DMS53 treated with DMSO at 0.1 percent for 48 hours (cell line): ENCODE measurements at regions not wholly inside any gene's neighbourhood (a gene's known extent, or its start where the extent isn't known, plus 50 kb on each side); places are given as distances from the start of the nearest gene placed in this dataset.
"Not testable (repeated sequence)": the region's sequence is repeated elsewhere in the genome, so short reads cannot be mapped to it uniquely, and the experiment has no call there.

Source experiments
- DNase-seq: peaks from one replicate; lab custom pipeline; 2025; ENCODE audit not compliant: unreplicated experiment; lab: John Stamatoyannopoulos, UW

DNA sequence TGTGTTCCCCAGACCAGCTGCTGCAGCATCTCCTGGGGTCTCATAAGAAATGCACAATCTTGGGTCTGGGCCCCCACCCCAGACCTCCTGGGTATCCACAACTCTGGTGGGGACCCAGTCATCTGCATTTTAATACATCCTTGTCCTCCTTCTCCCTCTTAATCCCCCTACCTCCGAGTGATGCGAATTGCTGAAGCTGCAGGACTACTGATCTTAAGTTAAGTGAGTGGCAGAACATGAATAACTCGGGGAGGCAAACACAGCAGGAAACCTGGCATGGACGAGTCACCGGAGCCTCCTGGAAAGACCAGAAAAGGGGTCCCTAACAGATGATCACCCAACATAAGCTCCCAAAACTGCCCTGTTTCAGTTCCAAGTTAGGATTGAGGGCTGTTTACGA, 283.2 kb upstream of the MGAT5 start:
- no peak for DNase-seq

DNA sequence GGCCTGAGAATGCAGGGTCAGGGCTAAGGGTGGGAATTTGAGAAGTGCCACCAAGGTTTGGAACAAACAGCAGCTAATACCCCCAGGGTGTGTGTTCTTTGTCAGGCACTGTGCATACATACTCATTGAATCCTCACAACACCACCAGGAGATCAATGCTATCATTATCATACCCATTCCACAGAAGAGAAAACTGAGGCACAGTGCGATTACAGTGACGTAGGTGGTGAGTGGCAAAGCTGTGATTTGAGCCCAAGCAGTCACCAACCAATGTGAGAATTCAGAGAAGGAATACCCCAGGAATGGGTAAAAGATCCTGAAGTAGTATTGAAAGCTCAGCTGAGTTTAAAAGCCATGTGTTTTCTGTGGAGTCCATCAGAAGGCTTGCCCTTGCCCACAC, 281.6 kb upstream of the MGAT5 start:
- no peak for DNase-seq

DNA sequence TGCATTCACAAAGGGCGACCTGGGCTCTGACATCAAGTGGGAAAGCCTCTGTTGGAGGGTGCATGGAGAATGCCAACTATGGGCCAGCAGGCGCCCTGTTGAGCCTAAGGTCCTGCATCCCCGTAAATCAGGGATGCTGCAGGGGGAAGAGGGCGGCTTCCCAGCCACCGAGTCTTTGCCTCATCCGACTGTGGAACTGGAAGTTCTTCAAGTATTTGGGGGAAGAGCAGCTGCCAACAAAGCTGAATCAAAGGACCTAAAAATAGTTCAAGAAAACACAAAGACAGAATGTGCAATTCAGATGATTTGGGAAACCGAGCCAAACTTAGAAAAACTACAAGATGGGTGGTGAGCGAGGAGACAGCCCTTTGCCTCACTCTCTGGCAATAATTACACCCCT, 281.1 kb upstream of the MGAT5 start:
- no peak for DNase-seq

DNA sequence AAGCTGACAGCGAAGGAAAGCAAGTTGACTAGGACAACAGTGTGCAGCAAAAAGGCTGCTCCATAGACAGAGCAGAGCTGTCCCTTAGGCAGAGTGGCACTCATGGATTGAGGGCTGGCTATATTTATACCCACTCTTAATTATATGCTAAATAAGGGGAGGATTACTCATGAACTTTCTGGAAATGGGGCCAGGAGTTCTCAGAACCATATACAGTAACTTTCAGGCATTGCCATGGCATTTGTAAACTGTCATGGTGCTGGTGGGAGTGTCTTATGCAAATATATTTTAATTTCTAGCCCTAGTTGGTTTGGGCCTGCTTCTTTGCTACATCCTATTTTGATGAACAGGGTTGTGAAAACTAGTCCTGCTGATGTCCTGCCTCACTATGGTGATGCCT, 279.5 kb upstream of the MGAT5 start:
- DNase-seq, result no peak

DNA sequence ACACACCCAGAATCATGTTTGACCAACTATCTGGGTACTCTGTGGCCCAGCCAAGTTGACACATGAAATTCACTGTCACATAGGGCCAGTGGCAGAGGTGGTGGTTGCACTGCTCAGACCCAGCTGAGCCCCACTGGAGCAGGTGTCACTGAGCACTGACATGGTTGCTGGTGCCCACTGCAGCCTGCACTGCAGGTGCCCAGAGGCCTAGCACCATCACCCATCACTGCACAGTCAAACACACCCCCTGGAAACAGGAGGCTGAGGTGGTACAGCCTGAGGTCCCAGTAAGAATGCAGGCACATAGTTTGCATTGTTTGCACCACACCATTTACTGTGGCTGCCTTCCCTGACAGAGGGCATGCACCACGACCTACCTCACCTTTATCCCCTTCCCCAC, 278.7 kb upstream of the MGAT5 start:
- no peak for DNase-seq

DNA sequence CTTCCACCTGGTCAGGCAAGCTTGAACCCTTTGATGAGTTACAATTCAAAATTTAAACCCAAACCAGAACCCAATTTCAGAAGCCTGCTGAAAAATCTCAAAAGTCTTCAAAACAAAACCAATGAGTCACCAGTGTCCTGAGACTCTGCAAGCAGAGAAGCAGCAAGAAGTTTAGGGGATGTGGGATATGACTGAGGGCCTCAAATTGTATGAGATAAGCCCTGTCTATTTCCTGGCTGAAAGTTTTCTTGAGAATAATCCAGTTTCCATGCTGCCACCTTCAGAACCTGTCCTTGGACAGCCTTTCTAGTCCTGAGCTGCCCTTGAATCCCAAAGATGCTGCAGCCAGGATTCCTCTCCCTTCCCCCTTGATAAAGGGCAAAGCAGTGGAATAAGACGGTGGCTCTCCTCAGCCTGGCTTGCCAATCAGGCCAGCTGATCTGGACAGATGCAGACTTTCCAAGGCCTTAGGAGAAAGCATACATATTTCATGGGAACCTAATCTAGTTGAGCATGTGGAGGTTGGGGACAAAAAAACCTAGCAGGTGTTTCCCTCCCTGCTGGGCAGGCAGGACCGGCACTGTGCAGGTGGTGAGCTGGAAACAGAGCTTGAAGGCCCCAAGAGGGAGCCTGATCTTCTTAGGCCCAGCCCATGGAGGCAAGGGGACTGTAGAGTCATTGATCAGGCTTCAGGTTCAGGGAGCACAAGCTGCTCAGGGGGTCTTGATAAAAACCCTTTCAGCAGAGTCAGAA, 278.0 kb upstream of the MGAT5 start:
- no peak for DNase-seq

DNA sequence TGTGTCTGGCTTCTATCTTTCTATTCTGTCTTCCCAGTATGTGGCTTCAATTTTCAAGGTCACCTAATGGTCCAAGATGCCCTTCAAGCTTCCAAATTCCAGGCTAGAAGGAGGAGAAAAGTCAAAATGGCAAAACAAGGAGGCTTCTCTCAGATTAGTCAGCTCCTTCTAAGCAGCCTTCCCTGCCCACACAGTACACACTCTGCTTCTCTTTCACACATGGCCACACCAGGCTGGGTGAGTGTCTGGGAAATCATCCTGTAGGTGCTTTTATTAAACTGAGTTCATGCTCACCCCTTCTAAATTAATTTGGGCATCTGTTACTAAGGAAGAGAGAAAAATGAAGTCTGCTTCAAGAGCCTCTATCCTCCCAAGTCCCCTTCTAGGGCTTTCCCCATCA, 277.2 kb upstream of the MGAT5 start:
- no peak for DNase-seq

DNA sequence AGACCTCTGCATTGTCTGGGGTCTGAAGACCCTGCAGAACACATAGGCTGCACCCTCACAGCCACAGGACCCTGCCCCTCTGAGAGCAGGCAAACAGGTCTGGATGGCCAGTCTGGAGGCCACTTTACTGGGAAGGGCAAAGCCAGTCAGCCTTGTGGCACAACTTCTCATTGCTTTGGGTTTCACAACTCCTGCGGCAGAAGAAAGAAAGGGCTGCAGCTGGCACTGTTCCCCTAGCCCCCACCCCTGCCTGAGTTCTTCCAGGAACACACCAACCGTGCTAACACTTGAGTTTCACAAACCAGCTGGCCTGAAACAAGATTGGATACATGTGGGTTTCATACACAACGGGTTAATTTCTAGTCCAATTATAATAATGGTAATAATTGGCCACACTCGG, 276.5 kb upstream of the MGAT5 start:
- DNase-seq, result no peak

DNA sequence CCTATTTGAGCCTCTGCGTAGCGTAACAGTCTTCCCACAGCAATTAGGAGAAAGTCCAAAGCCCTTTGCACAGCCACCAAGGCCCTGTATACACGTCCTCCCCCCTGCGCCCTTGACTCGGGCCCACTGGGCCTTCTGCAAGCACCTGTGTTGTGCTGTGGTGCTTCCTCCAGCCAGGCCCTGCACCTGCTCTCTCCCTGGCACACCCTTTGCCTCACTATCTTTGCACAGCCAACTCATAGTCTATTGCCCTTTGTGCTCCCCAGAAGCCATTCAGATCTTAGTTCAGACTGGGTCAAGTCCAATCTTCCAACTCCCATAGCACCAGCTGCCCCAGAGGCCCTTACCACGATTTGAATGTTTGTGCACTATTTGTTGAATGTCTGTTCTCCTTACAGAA, 271.6 kb upstream of the MGAT5 start:
- DNase-seq, result no peak

DNA sequence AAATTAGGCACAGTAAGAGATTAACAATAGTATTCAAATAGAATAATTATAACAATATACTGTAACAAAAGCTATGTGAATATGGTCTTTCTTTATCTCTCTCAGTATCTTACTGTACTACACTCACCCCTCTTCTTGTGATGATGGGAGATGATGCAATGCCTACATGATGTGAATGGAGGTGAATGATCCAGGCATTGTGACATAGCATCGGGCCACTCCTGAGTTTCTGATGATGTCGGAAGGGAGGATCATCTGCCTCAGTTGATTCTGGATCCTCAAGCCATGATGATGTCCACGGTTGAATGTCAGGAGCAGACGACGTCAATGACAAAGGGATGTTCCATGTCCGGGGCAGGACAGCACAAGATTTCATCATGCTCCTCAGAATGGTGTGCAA, 268.3 kb upstream of the MGAT5 start:
- no peak for DNase-seq

DNA sequence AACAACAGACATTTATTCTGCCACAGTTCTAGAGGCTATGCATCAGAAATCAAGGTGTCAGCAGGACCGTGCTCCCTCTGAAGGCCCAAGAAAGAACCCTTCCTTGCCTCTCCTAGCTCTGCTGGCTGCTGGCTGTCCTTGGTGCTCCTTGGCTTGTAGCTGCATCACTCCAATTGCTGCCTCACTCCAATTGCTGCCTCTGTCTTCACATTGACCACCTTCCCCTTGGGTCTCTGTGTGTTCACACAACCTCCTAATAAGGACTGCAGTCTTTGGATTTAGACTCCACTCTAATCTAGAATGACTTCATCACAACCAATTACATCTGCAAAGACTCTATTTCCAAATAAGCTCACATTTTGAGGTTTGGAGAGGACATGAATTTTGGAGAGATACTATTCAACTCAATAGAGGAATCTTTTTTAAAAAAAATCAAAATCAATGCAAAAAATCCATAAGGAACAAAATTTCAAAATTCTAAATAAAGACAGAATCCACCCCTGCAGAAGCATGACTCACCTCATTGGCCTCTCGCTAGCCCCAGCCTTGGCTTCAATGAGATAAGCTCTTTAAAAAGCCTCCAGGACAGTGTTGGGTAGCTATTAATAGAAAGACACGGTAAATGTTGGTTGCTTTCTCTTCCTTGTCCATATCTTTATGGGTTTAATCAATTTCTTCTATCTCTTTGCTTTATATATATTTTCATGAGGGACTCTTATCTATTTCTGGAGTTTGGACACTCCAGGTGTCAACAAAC, 267.6 kb upstream of the MGAT5 start:
- DNase-seq, result no peak

DNA sequence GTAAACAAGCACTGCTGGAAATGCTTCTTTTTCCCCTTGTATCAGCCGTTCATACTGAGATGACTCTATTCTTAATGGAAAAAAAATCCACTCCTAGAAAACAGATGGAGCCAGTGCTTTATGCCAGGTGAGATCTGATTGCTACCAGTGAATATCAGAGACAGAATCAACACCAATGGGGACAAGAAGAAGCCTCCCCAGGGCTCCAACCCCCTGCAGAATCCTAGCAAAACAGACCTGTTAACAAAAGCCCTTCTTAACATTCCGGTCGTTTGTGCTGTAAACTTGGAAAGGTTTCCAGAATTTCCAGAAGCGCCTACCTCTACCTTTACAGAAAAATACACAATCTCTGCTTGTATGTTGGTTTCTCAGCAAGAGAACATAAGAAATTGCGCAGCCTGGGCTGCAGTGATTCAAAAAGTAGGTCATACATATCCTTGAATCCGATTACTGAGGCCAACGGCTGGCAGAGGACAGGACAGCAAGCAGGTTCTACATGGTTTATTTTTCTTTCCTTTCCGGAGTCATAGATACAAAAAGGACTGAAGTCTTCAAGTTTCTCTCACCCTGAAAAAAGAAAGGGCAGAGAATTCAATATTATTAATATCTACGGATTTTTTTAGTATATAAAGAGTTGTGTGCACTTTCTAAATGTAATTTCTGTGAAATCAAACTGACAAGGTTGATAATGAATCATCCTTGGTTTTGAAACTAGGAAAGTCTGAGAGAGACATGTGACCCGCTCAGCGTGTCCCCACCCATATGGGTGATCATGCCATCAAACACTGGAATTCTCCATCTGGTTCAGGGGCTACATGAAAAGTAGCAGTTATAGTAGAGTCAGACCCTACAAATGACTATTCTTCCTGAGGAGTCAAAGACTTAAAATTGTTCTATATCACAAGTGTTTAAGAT, 266.7 kb upstream of the MGAT5 start:
- no peak for DNase-seq

DNA sequence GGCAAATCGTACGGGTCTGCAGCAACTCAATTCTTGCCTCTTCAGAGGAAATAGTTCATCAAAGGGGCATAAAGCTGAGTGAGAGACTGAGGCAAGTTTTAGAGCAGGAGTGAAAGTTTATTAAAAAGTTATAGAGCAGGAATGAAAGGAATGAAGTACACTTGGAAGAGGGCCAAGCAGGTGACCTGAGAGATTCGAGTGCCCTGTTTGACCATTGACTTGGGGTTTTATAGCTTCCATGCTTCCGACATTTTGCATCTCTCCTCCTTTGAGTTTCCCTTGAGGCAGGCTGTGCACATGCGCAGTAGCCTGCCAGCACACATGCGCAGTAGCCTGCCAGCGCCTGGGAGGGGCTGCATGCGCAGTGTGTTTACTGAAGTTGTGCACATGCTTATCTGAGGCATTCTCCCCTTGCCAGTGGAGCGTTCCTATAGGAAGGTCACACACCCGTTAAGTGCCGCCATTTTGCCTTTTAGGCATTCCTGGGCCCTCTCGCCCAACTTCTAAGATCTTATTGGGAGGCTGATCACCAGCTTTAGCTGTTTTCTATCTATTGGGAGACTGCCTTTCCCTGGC, 265.5 kb upstream of the MGAT5 start:
- DNase-seq, result no peak

DNA sequence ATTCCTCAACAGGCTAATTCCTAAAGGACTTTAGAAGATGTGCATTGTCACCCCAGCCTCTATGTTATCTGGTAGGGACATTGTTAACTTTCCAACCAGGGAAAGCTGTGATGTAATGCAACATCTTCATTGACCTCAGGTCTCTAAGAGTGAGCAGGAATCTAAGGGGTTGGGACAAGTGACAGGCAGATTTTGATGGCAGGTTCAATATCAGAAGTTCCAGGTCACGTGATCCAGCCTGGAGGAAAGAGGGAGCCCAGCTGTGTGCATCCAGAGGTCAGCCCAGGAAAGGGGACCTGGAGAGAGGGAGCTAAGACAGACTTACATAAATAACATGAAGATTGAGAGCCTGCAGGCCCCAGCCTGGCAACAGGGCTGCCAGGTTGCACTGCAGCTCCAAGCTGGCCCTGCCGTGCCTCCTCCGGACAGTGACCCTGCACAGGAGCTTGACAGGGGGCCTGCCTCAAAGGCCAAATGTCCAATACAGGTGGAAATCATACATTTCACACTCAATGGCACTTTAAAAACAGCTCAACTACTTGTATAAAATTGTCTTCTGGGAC, 262.2 kb upstream of the MGAT5 start:
- DNase-seq, result no peak

DNA sequence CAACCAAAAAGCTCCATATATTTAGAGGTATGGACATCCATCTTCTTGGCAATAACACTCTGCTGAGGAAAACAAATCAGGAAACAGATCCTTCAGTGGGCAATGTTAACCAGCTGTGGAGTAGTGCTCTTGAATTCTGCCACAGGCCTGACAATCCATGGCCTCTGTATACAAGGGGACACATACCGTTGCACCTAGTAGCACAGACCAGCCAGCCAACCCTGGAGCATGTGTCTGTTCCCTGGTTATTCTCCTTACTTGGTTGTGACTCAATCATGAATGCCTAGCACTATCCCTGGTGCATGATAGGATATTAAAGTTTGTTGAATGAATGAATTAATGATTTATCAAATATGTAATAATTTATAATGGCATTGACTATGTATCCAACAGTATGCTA, 261.4 kb upstream of the MGAT5 start:
- DNase-seq, result no peak

DNA sequence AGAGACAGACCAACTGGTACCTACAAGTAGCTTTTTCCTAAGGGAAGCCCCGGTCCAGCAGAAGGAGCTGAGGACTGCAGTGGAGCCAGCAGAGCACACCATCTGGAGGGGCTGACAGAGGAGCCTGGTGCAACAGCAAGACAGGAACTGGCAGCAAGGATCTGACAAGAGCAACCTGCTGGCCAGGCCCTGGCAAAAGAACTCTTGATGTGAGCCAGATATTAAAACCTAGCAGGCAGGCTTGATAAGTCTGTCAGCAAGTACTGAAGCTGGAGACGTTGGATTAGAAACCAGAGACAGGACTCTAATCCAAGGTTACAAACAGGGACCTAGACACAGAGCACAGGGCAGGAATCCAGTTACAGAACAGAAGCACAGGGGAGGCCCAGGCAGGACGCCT, 260.7 kb upstream of the MGAT5 start:
- no peak for DNase-seq

DNA sequence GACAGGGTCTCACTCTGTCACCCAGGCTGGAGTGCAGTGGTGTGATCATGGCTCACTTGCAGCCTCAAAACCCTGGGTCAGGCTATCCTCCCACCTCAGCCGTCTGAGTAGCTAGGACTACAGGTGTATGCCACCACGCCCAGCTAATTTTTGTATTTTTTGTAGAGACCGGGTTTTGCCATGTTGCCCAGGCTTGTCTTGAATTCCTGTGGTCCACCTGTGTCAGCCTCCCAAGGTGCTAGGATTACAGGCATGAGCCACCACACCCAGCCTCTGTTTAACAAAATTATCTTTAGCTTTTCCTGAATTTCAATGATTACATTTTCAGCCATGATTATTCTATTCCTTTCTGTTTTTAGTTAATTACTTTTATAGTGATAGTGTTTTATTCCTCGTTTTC, 255.1 kb upstream of the MGAT5 start:
- not testable (repeated sequence) for DNase-seq

DNA sequence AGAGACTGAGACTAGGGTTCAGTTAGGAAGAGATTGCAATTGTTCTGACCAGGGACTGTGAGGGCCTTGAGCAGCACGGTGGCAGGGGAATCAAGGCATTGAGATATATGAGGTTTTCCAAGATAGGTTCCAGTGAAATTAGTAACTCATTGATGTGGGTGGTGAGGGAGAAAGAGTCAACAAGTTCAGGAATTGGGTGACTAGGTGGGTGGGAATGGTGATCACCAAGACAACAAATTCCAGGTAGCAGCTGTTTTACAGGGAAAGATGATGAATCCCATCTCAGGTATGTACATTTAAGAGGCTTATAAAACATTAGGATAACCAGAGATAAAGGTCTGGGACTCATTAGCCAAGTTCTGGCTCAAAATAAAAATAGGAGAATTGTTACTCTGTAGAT, 251.5 kb upstream of the MGAT5 start:
- DNase-seq, result no peak

DNA sequence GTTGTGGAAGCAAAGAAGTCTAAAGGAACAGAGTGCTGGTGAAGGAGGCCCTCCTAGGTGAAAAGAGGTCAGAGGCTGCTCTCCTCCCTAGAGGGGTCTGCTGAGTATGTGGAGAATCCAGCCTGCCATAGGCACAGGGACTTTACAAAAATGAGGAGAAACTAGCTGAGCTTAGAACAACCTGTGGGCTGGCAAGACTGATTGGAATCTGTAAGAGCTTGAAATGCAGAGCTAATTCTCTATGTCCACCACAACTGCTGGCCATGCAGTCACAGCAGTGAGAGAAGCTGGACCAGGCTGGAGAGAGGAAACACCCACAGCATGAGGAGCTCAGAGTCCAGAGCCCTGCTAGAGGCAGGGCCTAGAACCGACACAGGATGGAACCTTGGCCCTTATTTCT, 251.0 kb upstream of the MGAT5 start:
- no peak for DNase-seq

DNA sequence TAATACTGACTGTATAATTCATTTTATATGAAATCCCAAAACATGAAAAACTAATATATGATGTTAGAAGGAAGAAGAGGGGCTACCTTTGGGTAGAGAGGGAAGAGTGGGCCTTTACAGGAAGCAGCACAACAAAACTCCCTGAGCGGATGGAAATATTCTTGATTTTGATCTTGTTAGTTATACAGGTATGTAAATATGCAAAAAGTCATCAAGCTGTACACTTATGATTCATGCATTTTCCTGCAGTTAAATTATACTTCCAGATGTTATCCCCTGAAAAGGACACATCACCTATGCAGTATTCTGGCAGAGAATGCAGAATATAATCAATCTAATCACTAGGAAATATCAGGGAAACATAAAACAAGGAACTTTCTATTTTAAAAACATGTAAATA, 249.4 kb upstream of the MGAT5 start:
- no peak for DNase-seq

DNA sequence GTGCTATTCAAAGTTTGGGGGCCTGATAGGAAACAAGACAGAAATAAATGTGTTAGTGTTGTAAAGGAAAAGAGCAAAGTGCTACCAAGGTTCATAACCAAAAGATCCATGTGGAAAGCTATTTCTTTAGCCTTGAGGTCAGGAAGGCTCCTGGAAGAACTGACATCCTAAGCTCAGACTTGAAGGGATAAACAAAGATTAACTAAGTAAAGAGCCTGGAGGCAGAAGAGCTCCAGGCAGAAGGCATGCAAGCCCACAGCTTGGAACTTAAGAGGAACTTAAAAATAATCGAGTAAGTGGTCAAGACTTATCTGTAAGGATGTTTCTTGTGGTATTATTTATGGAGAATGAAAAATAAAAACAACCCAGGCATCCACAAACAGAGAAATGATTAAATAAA, 245.0 kb upstream of the MGAT5 start:
- no peak for DNase-seq
